Stimulated activated naive CD4-positive, alpha-beta T cell (primary cell): ENCODE measurements at regions not wholly inside any gene's neighbourhood (a gene's known extent, or its start where the extent isn't known, plus 50 kb on each side); places are given as distances from the start of the nearest gene placed in this dataset.

Experiments
- DNase-seq, 6 experiments: peaks; one replicate each; lab custom pipeline; 2025; lab: John Stamatoyannopoulos, UW

DNA sequence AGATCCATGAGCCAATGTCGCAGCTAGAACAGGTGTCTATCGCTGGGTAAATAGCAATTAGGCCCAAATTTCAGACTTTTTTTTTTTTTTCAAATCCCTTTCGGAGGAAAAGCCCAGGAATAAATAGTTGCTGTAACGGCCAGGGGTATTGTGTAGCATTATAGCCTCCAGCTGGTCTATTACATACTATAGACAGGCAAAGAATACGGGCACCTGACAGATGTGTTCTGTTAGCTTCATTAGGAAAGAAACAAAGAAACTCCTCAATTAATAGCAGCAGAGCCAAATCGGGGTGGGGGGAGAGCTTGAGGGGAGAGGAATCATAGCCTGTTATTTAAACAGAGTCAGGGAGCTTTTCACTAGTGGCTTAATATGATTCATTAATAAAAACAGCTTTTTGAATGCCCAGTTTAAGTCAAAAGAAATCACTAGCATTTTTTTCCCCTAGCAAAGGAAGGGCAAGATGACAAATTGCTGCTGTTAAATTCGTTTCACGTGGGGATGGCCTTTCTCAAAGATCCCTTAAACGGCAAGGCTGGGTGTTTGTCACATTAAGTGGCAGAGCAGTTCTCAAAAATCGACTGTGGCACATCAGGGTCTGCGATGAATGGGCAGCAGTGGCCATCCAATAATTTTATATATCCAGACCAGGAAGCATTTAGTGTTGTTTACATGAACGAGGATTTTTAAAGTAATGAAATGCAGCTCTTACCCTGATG lies 139.4 kb downstream of the ID4 start:
- DNase-seq = no peak

DNA sequence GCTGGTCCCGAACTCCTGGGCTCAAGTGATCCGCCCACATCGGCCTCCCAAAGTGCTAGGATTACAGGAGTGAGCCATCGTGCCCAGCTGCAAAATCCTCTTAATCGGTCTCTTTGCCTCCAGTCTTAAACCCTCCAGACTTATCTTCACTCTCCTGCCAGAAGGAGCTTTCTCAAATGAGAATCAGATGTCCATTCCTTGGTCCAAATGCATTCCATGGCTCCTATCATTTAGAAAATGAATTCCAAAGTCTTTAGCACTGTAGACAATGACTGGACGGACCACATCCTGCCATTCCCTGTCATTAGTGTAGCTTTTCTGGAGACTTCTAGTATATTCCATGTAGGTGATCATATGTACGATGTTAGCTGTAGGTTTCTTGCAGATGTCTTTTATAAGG lies 141.9 kb downstream of the ID4 start:
- DNase-seq = no peak

DNA sequence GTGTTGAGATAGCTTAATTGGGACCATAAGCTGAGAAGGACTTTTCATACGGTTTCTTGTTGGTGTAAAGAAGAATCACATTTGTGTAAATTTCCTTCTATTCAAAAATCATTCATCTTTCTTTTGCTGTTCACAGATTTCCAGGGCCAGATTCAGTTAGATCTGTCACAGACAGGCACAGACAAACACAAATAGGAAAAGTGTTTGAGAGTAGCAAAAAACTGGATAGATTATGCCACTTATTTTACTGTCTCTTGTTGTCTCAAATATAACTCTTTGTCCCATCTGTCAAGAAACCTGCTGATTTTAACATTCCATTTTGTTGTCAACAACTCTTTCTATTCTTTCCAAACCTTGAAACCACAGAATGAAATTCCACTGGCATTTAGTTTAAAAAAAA lies 142.8 kb downstream of the ID4 start:
- DNase-seq = no peak

DNA sequence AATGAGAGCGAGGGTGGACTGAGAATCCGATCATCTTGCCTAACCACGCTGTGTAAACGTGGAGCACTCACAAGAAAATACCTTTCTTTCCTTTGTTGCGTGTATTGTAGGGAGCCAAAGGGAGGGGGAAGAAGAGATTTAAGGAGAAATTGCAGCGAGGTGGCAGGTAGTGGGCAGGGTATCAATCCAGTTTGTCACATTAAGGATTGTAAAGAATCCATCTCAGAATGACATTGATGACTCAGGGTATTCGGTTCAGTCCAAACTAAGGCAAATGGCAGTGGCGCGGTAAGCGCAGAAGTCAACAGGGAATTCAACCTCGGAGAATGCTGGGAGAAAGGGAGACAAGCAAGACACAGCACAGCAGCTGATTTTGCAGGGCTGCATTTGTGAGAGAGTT lies 146.2 kb downstream of the ID4 start:
- no peak for DNase-seq

DNA sequence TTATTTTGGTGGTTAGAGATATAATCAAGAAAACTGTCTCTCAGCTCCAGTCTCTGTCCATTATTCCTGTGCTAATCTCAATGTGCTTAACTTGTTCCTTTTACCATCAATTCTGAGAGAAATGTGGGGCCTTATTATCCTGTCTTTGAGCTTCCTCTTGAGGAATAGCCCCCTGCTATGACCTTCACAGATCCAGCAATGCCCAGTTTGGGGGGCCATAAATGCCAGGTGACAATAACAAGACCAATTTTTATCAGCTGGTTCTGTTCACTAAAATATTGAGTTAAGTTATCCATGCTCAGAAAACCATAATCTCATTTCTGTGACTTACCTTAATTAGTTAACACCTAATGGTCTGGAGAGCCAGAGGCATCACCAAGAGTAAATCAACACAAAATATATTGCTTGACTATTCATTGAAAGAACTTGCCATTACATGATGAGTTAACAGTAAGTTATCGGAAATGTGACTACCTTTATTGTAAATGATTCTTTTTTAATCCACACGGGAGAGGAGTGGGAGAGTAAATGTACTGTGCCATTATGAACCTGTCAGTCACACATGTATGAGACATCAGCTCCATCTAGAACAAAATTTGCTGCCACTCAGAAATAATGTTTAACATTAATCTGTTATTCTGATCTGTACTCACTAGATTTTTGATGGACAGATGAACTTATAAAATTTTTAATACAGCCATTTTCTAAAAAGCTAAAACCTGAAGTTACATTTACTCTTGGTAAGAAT lies 149.7 kb downstream of the ID4 start:
- DNase-seq = no peak

DNA sequence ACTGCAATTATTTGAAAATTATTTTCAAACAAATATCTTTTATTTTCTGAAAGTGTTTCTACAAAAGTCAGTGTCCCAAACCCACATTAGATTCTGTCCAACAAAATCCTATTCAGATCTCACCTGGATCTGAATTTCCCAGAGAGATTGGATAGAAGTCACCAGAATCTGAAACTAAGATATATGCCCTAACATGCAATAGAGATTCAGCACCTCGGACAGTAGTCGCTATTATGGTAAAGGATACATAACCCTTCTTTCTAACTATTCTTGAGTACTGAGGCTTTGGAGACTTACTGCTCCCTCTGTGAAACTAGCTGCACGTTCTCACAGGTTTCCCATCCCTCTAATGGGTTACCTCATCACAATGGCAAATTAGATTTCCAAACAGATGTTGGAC lies 151.4 kb downstream of the ID4 start:
- no peak for DNase-seq

DNA sequence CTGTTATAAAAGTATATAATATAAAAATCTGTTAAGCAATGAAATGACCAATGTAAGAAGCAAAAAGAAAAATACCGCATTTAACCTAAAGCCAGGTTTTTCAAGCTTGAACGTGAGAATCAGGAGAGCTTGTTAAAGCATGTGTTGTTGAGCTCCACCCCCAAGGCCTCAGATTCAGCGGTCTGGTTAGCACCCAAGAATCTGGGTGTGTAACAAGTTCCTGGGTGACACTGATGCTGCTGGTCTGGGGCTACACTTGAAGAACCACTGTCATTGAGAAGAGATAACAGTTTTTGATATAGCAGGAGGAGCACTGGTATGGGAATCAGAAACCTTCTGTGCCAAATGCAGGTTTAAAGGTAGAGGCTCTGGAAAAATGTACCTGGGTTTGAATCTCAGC lies 154.0 kb downstream of the ID4 start:
- no peak for DNase-seq

DNA sequence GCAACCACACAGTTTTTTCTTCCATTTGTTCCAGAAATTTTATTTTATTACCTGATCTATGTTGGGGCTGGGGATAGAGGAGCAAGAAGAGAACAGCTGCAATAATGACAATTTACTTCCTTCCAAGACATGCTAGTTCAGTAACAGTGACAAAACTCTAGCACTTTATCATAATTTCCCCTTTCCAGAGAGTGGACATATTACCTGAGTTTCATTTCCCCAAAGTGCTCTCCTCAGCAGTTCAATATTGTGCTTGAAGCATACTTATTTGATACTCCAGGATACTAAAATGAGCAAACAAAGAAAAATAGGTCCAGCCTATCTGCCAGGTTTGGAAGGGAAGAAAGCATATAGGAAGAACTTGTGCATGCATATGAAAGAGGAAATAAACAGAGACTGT lies 157.7 kb downstream of the ID4 start:
- no peak for DNase-seq

DNA sequence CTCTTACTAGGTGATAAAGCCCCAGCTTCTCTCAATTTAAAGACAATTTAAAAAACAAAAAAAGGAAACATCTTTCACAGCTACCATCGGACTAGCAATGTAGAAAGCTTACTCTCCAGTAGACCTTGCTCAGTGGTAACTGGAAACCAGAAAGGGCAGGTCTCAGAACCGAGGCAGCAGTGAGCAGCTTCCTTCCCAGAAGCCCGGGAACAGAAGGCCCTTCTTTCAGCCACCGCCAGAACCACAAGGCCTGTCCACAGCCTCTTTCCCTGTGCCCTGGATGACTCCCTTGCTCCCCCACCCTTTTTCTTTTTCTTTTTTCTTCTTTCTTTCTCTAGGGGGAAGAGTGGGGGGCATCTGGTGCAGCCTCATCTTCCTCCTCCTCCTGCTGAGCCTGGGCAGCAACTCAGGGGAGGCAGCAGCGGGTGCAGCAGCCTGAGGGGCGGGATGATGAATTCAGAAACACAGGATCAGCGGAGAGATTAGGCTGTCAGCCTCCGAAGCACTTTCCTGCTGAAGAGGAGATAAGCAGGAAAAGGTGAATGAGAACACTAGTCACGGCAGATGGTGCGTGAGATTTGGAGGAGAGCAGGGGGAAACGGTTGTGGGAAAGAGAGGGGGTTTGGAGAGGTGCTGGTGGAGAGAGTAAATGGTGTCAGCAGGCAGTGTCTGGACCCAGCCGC lies 158.5 kb downstream of the ID4 start:
- no peak for DNase-seq

DNA sequence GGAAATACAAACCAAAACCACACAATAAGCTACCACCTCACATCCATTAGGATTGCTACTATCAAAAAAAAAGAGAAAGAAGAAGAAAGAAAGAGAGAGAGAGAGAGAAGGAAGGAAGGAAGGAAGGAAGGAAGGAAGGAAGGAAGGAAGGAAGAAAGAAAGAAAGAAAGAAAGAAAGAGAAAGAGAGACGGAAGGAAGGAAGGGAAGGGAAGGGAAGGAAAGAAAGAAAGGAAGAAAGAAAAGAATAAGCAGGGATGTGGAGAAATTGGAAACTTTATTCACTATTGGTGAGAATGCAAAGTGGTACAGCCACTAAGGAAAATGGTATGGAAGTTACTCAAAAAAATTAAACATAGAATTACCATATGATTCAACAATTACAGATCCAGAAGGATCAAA lies 159.9 kb downstream of the ID4 start:
- DNase-seq = no peak

DNA sequence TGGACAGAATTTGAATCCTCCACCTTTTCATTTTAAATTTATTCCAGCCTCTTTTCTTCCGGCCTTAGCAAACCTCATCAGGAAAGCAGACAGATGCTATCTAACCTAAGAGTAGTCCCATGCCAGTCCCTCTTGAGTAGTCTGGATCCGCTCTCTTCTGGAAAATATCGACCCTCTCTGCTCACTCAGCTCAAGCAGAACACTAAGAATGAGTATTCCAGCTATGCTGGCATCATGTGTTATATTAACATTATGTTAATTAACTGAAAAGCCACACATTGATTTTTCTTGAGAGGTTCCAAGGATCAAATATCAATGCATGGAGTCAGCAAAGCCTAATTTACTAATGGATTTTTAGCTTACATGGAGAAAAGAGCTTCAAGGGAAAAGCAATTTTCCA lies 161.4 kb downstream of the ID4 start:
- DNase-seq = no peak

DNA sequence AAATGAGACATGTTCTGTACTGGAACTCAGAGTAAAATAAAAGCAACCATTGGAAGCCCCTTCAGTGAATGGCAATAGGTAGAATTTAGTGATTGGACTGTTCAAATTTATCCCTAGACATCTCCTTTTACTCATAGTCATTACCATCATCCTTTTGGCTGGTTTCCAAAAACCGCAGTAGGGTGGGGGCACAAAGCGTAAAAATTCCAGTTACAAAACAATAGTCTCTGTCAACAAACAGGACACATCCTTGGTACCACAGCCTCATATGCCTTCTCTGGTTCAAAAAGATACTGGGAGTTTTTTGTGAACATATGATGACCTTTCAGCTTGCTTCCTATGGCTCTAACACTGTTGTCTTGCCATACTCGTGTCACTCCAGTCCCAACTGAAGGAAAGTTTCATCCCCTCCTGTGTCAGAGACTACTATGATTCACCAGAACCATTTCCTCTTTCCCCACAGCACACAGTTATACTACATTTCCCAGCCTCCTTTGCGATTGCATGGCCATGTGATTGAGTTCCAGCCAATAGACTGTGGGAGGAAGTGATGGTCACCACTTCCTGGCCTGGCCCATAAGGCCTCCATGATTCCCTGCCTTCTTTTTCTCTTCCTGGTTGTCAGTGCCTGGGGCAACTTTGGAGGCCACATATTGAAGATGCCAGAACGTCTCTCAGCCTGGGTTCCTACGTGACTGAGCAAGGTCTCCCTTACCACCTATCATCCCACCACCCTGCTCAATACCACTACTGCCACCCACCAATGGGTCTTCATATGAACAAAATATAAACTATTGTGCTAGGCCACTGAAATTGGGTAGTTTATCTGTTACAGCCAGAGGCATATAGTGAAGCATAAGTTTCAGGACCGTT lies 162.4 kb downstream of the ID4 start:
- DNase-seq = no peak

DNA sequence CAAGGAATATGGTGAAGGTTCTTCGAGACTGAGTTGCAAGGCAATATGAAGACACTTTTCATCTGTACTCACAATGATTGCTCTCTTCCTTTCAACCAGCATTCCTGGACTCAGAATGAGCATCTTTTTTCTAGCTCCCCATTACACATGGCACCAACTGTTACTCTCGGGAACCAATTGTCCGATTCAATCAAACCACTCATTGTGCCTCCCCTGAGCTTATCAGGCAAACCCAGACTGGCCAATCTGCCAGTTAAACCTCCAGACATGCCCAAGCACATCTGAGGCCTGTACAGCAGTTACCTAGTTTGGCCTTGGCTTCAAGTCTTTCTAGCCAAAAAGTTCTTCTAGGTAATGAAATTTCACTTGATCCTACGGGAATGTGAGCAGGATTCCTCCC lies 164.1 kb downstream of the ID4 start:
- DNase-seq = no peak

DNA sequence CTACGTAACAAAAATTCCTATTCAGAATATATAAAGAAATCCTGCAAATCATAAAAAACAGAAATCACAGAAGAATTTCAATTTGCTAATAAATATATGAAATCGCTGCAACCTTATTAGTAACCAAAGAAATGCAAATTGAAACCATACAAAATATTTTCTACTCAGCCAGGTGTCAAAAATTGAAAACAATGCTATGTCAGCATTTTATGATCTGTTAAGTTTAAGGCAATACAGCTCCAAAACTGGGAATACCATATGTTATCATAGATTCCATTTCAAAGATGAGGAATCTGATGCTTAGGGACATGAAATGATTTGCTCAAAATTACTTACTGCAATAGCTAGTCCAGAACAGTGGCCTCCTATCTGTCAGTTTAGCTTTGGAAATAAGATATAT lies 168.9 kb downstream of the ID4 start:
- no peak for DNase-seq

DNA sequence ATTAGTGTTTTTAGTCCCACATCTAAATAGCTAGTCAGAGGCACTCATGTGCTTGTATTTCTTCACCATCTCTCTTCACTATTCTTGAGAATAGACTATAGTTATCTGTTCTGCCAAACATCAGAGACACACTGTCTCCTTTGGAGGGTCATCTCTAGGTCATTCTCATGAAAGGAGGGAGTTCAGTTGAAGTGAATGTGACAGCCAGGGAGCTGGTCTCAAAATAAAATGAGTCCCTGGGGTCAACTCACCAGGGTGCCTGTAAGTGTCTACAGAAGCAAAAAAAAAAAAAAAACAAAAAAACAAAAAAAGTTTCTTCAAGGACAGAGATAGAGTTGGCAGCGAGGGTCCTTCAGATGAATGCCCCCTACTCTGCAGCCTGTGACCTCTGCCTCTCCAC lies 171.0 kb downstream of the ID4 start:
- DNase-seq = no peak

DNA sequence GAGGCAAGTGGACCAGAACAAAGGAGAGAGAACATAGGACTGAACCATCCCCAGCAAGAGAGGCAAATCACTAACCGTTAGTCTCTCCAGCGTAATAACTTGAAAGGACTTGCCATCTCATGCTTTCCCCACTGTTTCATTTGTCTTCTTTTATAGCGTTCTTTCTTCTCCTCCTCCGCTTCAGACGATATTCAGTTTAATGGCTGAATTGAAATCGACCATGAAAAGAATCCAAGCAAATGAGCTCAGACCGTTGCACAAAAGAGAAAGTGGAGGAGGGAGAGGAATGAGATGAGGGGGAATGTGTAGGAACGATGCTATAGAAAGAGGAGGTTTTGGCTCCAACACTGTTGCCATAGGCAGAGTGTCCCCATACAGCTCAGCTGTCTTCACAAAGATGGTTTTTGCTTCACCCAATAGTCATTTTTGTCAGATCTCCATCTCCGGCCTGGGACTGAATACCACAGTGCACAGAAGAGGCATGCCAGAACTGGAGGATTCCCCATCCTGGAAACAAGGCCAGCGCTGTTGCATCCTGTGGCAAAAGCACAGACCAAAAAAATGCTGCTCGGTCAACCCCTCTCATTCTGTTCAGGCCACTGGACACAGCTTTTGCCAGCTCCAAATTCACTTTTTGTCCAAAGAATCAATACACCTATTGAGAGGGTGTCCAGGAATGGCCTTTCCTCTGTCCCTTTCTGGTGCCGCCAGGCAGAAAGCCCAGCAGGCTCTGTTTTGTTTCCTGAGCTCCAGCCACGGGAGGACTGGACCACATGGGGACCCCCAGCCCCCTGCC lies 176.1 kb downstream of the ID4 start:
- DNase-seq = no peak

DNA sequence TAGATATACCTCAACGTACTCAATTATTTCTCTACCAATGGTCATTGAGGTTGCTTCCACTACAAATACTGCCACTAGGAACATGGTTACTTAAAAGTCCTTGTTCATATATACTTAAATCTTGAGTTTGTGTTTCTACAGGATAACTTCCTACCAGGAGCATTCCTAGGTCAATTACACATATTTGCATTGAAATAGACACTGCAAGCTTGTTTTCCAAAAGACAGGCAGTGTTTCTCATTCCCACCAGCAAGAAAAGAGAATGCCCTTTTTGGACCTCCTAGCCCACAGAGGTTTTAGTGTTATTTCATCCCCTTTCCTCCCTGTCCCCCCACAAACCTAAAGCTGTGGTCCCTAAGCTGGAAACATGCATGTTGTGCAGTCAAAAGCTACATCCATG lies 177.3 kb downstream of the ID4 start:
- DNase-seq = no peak

DNA sequence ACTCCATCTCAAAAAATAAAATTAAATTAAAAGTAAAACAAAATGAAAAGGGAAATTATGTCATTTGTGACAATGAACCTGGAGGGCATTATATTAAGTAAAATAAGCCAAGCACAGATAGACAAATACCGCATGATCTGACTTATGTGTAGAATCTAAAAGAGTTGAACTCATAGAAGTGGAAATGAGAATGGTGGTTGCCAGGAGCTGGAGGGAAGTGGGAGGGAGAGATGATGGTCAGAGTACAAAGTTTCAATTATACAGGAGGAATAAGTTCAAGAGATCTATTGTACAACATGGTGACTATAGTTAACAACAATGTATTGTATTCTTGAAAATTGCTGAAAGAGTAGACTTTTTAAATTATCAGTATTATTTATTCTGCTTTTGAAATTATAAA lies 183.4 kb downstream of the ID4 start:
- DNase-seq = no peak

DNA sequence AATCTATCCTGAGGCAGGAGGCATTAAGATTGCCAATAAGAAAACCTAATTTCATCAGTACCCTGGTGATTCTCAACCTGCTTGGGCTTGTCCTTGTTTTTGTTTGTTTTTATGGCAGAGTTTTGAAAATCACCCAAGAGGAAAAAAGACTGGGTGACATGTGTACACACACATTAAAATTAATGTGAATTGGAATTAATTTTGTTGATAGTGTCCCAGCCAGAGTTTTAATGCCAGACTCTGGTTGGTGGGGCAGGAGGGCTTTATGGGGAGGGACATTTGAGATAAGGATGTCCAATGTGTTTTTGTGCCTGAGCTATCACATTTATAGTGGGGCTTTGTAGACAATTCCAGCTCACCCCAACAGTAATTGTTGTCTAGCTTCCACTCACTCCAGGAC lies 184.6 kb downstream of the ID4 start:
- DNase-seq = no peak

DNA sequence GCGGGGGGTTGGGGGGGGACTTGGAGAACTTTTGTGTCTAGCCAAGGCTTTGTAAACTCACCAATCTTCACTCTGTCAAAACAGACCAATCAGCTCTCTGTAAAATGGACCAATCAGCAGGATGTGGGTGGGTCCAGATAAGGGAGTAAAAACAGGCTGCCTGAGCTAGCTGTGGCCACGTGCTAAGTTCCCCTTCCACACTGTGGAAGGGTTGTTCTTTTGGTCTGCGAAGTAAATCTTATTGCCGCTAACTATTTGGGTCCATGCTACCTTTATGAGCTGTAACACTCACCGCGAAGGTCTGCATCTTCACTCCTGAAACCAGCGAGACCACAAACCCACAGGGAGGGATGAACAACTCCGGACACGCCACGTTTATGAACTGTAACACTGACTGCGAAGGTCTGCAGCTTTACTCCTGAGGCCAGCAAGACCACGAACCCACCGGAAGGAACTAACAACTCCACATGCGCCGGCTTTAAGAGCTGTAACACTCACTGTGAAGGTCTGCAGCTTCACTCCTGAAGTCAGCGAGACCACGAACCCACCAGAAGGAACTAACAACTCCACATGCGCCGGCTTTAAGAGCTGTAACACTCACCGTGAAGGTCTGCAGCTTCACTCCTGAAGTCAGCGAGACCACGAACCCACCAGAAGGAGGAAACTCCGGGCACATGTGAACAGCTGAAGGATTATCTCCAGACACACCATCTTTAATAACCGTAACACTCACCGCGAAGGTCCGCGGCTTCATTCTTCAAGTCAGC lies 186.6 kb downstream of the ID4 start:
- peak in 1 of 6 experiments; percentile 18 for DNase-seq

DNA sequence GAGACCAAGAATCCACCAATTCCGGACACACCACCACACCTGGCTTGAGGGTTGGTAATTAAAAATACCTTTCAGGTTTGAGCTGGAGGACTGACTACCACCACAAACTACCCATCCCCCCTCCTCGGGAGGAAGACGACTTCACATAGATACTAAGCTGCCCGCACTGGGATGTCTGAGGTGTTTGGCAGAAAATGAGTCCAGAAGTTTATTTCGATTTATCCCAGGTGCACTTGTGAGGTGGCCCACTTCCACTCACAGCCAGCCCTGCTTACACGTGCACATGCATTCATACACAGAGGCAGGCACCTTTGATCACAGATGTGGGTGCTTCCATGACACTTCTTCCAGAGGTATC lies 187.1 kb downstream of the ID4 start:
- no peak for DNase-seq
